CD14-positive monocyte (primary cell): ENCODE measurements at regions not wholly inside any gene's neighbourhood (a gene's known extent, or its start where the extent isn't known, plus 50 kb on each side); places are given as distances from the start of the nearest gene placed in this dataset.

Source experiments
- DNase-seq, 3 donors: peaks; one replicate each; pipeline ENCODE4 v3.0.0-alpha.2; 2011 to 2022
- H2AFZ ChIP-seq: 2 replicates; pipeline ENCODE4 v1.6.0; 2012; ENCODE audit warnings: mild to moderate bottlenecking, low read depth, low read length, inconsistent platforms; ENCODE audit not compliant: insufficient read depth, poor library complexity, severe bottlenecking
- H3K27ac ChIP-seq, 2 donors: 1 replicate in 1 of 2; 2 replicates in 1 of 2; pipeline ENCODE4 v1.5.1; 2012 to 2013; ENCODE audit warnings: low read length in 2 of 2, control low read depth in 1 of 2, inconsistent platforms in 1 of 2, low read depth in 1 of 2, mild to moderate bottlenecking in 1 of 2
- H3K27me3 ChIP-seq, 2 donors: one replicate each; pipeline versions ENCODE4 v1.6.0 to v1.6.1; 2011 to 2013; ENCODE audit warnings: low read length in 2 of 2; ENCODE audit not compliant: control insufficient read depth in 2 of 2, insufficient read depth in 2 of 2
- H3K36me3 ChIP-seq, 2 donors: replicated peaks in 1 of 2; 1 replicate in 1 of 2; 2 replicates in 1 of 2; pipeline versions ENCODE4 v1.5.1 to v1.6.1; 2012 to 2013; ENCODE audit warnings: low read length in 2 of 2, control low read depth in 1 of 2, inconsistent platforms in 1 of 2, mild to moderate bottlenecking in 1 of 2; ENCODE audit not compliant: insufficient read depth in 2 of 2, control insufficient read depth in 1 of 2
- H3K4me1 ChIP-seq, 2 donors: 1 replicate in 1 of 2; 2 replicates in 1 of 2; pipeline versions ENCODE4 v1.5.1 to v1.6.1; 2012 to 2013; ENCODE audit warnings: low read length in 2 of 2, control low read depth in 1 of 2, inconsistent platforms in 1 of 2, mild to moderate bottlenecking in 1 of 2, moderate library complexity in 1 of 2; ENCODE audit not compliant: insufficient read depth in 2 of 2, control insufficient read depth in 1 of 2
- H3K4me2 ChIP-seq: replicated peaks from 2 replicates; pipeline ENCODE3; 2012; ENCODE audit warnings: low read length, moderate library complexity, mild to moderate bottlenecking; ENCODE audit not compliant: poor library complexity, severe bottlenecking; ENCODE audit errors: extremely low read depth
- H3K4me3 ChIP-seq, 3 experiments: fragments of 200-600 bp in 1 of 3; sonication (generic) in 1 of 3; replicated peaks in 1 of 3; 1 replicate in 2 of 3; 2 replicates in 1 of 3; pipeline ENCODE4 v1.5.1; 2011 to 2013; ENCODE audit warnings: low read length in 3 of 3, mild to moderate bottlenecking in 3 of 3, control low read depth in 2 of 3, low read depth in 2 of 3, inconsistent platforms in 1 of 3, moderate library complexity in 1 of 3
- H3K79me2 ChIP-seq: 2 replicates; pipeline ENCODE4 v1.6.0; 2012; ENCODE audit warnings: mild to moderate bottlenecking, control low read depth, inconsistent platforms, low read length, moderate library complexity; ENCODE audit not compliant: insufficient read depth
- H3K9ac ChIP-seq: 2 replicates; pipeline ENCODE4 v1.6.0; 2017; ENCODE audit warnings: low read length, mild to moderate bottlenecking; ENCODE audit not compliant: insufficient read depth, poor library complexity, severe bottlenecking
- H3K9me3 ChIP-seq, 2 donors: replicated peaks in 1 of 2; 1 replicate in 1 of 2; 2 replicates in 1 of 2; pipeline versions ENCODE4 v1.5.1 to v1.6.1; 2012 to 2013; ENCODE audit warnings: low read length in 2 of 2, control low read depth in 1 of 2; ENCODE audit not compliant: control insufficient read depth in 1 of 2, insufficient read depth in 1 of 2
- H4K20me1 ChIP-seq: 2 replicates; pipeline ENCODE4 v1.6.0; 2012; ENCODE audit warnings: mild to moderate bottlenecking, low read length, control low read depth, moderate library complexity; ENCODE audit not compliant: insufficient read depth
- H3K27ac Mint-ChIP-seq, 7 donors: one replicate each; pipeline ENCODE4 v1.8.0; 2020; ENCODE audit warnings: mild to moderate bottlenecking in 7 of 7, mixed read lengths in 7 of 7, moderate library complexity in 6 of 7, inconsistent platforms in 2 of 7
- H3K27me3 Mint-ChIP-seq, 3 donors: one replicate each; pipeline ENCODE4 v1.8.0; 2021 to 2022; ENCODE audit warnings: low read depth in 3 of 3, mild to moderate bottlenecking in 3 of 3, mixed read lengths in 3 of 3, moderate library complexity in 3 of 3, inconsistent platforms in 1 of 3
- H3K36me3 Mint-ChIP-seq, 2 donors: one replicate each; pipeline ENCODE4 v1.8.0; 2020; ENCODE audit warnings: mixed read lengths in 2 of 2, inconsistent platforms in 1 of 2, mild to moderate bottlenecking in 1 of 2
- H3K4me1 Mint-ChIP-seq: one replicate; pipeline ENCODE4 v1.8.0; 2020; ENCODE audit warnings: mild to moderate bottlenecking, mixed read lengths
- H3K4me3 Mint-ChIP-seq, 2 donors: one replicate each; pipeline ENCODE4 v1.8.0; 2020; ENCODE audit warnings: mild to moderate bottlenecking in 2 of 2, mixed read lengths in 2 of 2, moderate library complexity in 1 of 2
- H3K9me3 Mint-ChIP-seq, 7 donors: one replicate each; pipeline ENCODE4 v1.8.0; 2020 to 2022; ENCODE audit warnings: mixed read lengths in 7 of 7, mild to moderate bottlenecking in 6 of 7, moderate library complexity in 6 of 7, inconsistent platforms in 2 of 7
- WGBS: methylation state at CpG from one replicate; pipeline ENCODE4 v1.1.5; 2013; ENCODE audit warnings: missing lambda C conversion rate; ENCODE audit not compliant: insufficient coverage; 5-methylcytosine and 5-hydroxymethylcytosine counted together
- intact Hi-C, 2 donors: fragments of 100-400 bp; cut with micrococcal nuclease; formaldehyde crosslinking; loops; one replicate each; pipeline versions ENCODE4 v1.15.0 to v1.15.1; 2023
- TF ChIP-seq, protein P1 (sequence below): fragments of 200-600 bp; IDR thresholded peaks from one replicate; pipeline ENCODE4 v1.8.0; 2022; ENCODE audit warnings: antibody characterized with exemption, mild to moderate bottlenecking

DNA sequence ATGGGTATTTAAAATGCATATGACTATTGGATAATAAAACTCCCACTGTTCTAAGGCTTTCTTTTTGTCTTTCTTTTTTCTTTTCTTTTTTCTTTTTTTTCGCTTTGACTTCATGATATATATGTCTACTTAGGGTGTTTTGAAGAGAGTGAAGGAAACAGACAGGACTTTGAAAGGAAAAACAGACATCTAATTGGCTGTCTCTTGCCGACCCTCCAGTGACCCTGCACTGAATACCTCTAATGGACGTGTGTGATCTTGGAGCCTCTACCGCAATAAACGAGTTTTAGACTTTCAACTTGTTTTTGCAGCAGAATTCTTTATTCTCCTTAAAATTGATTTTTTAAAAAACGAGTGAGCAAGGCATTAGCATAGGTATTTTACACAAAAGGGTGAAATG, 158.1 kb upstream of the NR2F2 start:
- Histone ChIP-seq H3K9me3 (no peaks in the 10 kb centered on the region), H3K4me2 (no peak overlapping the region), H3K4me1 (no peaks in the 10 kb centered on the region), H3K79me2 (no peaks in the 10 kb centered on the region), H3K27ac (no peak overlapping the region), H2AFZ (no peak overlapping the region), H3K4me3 (no peak overlapping the region), H3K36me3 (no peaks in the 10 kb centered on the region), H3K27me3 (no peaks in the 10 kb centered on the region), H3K9ac (no peak overlapping the region), H4K20me1 (no peaks in the 10 kb centered on the region)
- Mint-ChIP-seq H3K4me1 (no peaks in the 10 kb centered on the region), H3K27me3 (peaks cover 1 to 4% (median 3%) of the 10 kb centered on the region in 3 donors), H3K4me3 (no peak overlapping the region), H3K9me3 (peaks cover 0 to 9% (median 2%) of the 10 kb centered on the region in 7 donors), H3K36me3 (no peaks in the 10 kb centered on the region), H3K27ac (no peak overlapping the region)
- intact Hi-C loops, result no loop called here
- TF ChIP-seq, protein P1, sequence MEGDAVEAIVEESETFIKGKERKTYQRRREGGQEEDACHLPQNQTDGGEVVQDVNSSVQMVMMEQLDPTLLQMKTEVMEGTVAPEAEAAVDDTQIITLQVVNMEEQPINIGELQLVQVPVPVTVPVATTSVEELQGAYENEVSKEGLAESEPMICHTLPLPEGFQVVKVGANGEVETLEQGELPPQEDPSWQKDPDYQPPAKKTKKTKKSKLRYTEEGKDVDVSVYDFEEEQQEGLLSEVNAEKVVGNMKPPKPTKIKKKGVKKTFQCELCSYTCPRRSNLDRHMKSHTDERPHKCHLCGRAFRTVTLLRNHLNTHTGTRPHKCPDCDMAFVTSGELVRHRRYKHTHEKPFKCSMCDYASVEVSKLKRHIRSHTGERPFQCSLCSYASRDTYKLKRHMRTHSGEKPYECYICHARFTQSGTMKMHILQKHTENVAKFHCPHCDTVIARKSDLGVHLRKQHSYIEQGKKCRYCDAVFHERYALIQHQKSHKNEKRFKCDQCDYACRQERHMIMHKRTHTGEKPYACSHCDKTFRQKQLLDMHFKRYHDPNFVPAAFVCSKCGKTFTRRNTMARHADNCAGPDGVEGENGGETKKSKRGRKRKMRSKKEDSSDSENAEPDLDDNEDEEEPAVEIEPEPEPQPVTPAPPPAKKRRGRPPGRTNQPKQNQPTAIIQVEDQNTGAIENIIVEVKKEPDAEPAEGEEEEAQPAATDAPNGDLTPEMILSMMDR, result no peak
- DNase-seq, result no peak
- 68% methylated on average over 3 of the region's 6 CpGs for WGBS

DNA sequence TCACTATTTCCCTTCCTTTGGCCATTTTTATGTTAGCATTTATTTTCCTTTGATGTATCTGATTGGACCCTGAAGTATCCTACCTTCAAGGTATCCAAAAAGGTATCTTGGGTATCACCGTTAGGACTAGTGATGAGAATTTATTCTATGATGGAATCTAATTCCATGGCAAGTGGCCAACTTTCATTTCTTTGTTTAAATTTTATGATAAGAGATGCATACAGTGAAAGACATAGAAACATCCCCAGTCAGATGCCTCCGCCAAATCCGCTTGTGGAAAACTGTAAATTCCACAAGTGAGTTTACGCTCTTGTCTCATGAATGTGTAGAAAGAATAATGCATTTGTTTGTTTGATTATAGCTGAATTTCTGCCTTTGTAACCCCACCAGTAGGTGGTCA, 153.7 kb upstream of the NR2F2 start:
- no peaks in the 10 kb centered on the region for H3K4me1 ChIP-seq
- H3K27me3 ChIP-seq, result no peaks in the 10 kb centered on the region
- DNase-seq, result no peak
- intact Hi-C loops, result no loop called here
- H3K4me1 Mint-ChIP-seq, result no peaks in the 10 kb centered on the region
- no peak overlapping the region for H3K9ac ChIP-seq
- H3K27me3 Mint-ChIP-seq, result no peaks in the 10 kb centered on the region
- H4K20me1 ChIP-seq, result no peaks in the 10 kb centered on the region
- H3K79me2 ChIP-seq, result no peaks in the 10 kb centered on the region
- no peaks in the 10 kb centered on the region for H3K36me3 ChIP-seq
- no CpG with 5 or more reads among the region's 4 CpGs for WGBS
- H3K4me2 ChIP-seq, result no peak overlapping the region
- no peaks in the 10 kb centered on the region for H3K9me3 ChIP-seq
- H3K4me3 Mint-ChIP-seq, result no peak overlapping the region
- no peak overlapping the region for H3K27ac Mint-ChIP-seq
- no peak overlapping the region for H3K27ac ChIP-seq
- peaks cover 0 to 2% (median 0%) of the 10 kb centered on the region in 7 donors for H3K9me3 Mint-ChIP-seq
- no peaks in the 10 kb centered on the region for H3K36me3 Mint-ChIP-seq
- H2AFZ ChIP-seq, result no peak overlapping the region
- TF ChIP-seq, protein P1, result no peak
- H3K4me3 ChIP-seq, result no peak overlapping the region
